CD4-positive, alpha-beta T cell (primary cell): ENCODE measurements at regions not wholly inside any gene's neighbourhood (a gene's known extent, or its start where the extent isn't known, plus 50 kb on each side); places are given as distances from the start of the nearest gene placed in this dataset.

Experiments
- ATAC-seq: fragments of 200-7000 bp; cut with Tn5 transposase; one replicate; pipeline ENCODE4 v1.10.0; 2022; ENCODE audit warnings: mild to moderate bottlenecking; ENCODE audit not compliant: poor library complexity
- CTCF ChIA-PET: fragments of 350-600 bp; sonication (Branson Sonifier 250); formaldehyde crosslinking; loops from one replicate; lab custom pipeline; 2021; ENCODE audit warnings: antibody characterized with exemption, inconsistent platforms; lab: Charles Lee
- POLR2A ChIA-PET: fragments of 350-600 bp; sonication (Branson Sonifier 250); formaldehyde crosslinking; loops from one replicate; lab custom pipeline; 2021; ENCODE audit warnings: antibody characterized with exemption, inconsistent platforms; lab: Charles Lee
- DNase-seq, 14 experiments: peaks; one replicate each; pipeline ENCODE4 v3.0.0-alpha.2; 2013 to 2020; ENCODE audit warnings: mixed read lengths in 2 of 14
- H3K27ac ChIP-seq, 2 donors: one replicate each; pipeline versions ENCODE4 v1.5.1 to v1.7.0; 2013; ENCODE audit warnings: low read length in 2 of 2, low read depth in 1 of 2, mild to moderate bottlenecking in 1 of 2
- H3K27me3 ChIP-seq, 2 experiments: 1 replicate in 1 of 2; 2 replicates in 1 of 2; pipeline versions ENCODE4 v1.6.1 to v1.7.0; 2013; ENCODE audit warnings: low read length in 2 of 2, control low read depth in 1 of 2, mild to moderate bottlenecking in 1 of 2, moderate library complexity in 1 of 2; ENCODE audit not compliant: insufficient read depth in 2 of 2, control insufficient read depth in 1 of 2
- H3K36me3 ChIP-seq: one replicate; pipeline ENCODE4 v1.6.1; 2013; ENCODE audit warnings: low read length, control low read depth; ENCODE audit not compliant: insufficient read depth
- H3K4me1 ChIP-seq: one replicate; pipeline ENCODE4 v1.6.1; 2013; ENCODE audit warnings: low read length, control low read depth; ENCODE audit not compliant: insufficient read depth
- H3K4me3 ChIP-seq: one replicate; pipeline ENCODE4 v1.5.1; 2013; ENCODE audit warnings: mild to moderate bottlenecking, low read length, moderate library complexity
- H3K9me3 ChIP-seq, 2 experiments: 1 replicate in 1 of 2; 2 replicates in 1 of 2; pipeline versions ENCODE4 v1.6.1 to v1.7.0; 2013; ENCODE audit warnings: low read length in 2 of 2, mild to moderate bottlenecking in 2 of 2, control low read depth in 1 of 2, moderate library complexity in 1 of 2; ENCODE audit not compliant: control insufficient read depth in 1 of 2, insufficient read depth in 1 of 2
- H3K27ac Mint-ChIP-seq: one replicate; pipeline ENCODE4 v1.8.0; 2020; ENCODE audit warnings: mixed read lengths
- H3K27me3 Mint-ChIP-seq: one replicate; pipeline ENCODE4 v1.8.0; 2021; ENCODE audit warnings: mixed read lengths
- H3K36me3 Mint-ChIP-seq: one replicate; pipeline ENCODE4 v1.8.0; 2021; ENCODE audit warnings: low read depth, mixed read lengths
- H3K4me1 Mint-ChIP-seq: one replicate; pipeline ENCODE4 v1.8.0; 2021; ENCODE audit warnings: low read depth, mixed read lengths
- H3K4me3 Mint-ChIP-seq: one replicate; pipeline ENCODE4 v1.8.0; 2020; ENCODE audit warnings: mild to moderate bottlenecking, mixed read lengths
- H3K9me3 Mint-ChIP-seq: one replicate; pipeline ENCODE4 v1.8.0; 2020; ENCODE audit warnings: mixed read lengths
- intact Hi-C, 2 experiments: fragments of 100-400 bp; cut with DNase I in 1 of 2; cut with micrococcal nuclease in 1 of 2; formaldehyde crosslinking; loops; one replicate each; pipeline versions ENCODE4 v1.15.1 to v1.9.0; 2023 to 2025; cut with DNase I, micrococcal nuclease
- TF ChIP-seq, protein P1 (sequence below): fragments of 200-600 bp; IDR thresholded peaks from one replicate; pipeline ENCODE4 v1.8.0; 2022; ENCODE audit warnings: antibody characterized with exemption, mild to moderate bottlenecking

DNA sequence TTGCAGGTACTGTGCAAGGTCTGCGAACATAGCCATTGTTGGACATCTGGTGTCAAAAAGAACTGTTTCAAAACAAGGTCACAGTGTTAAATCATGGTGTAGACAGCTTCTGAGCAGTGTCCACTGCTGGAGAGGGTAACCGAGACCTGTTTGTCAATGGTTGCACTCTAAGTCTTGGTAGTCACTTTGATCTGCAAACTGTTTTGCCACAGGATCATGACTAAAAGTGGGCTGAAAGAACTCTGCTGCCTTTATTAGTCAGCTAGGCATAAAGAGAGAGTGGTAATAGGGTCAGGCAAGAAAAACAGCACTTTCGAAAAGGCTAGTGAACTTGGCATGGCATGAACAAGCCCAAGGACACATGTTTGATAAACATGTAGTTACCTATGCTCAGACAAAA, 552.3 kb upstream of the CITED2 start:
- Mint-ChIP-seq H3K27ac (no peak overlapping the region), H3K36me3 (no peaks in the 10 kb centered on the region), H3K9me3 (no peaks in the 10 kb centered on the region), H3K4me3 (no peak overlapping the region), H3K4me1 (no peaks in the 10 kb centered on the region), H3K27me3 (peaks cover 23% of the 10 kb centered on the region)
- intact Hi-C loops: loop anchor here in 1 of 2 experiments (5.0 kb wide), 1 partner anchor 554 kb away; the partner anchor contains the start of gene CITED2
- Histone ChIP-seq H3K27ac (no peak overlapping the region), H3K4me3 (no peak overlapping the region), H3K36me3 (no peaks in the 10 kb centered on the region), H3K9me3 (no peaks in the 10 kb centered on the region), H3K27me3 (peaks cover 0 to 10% of the 10 kb centered on the region in 2 experiments), H3K4me1 (no peaks in the 10 kb centered on the region)
- no peak for ATAC-seq
- CTCF ChIA-PET: no interaction called here
- TF ChIP-seq, protein P1, sequence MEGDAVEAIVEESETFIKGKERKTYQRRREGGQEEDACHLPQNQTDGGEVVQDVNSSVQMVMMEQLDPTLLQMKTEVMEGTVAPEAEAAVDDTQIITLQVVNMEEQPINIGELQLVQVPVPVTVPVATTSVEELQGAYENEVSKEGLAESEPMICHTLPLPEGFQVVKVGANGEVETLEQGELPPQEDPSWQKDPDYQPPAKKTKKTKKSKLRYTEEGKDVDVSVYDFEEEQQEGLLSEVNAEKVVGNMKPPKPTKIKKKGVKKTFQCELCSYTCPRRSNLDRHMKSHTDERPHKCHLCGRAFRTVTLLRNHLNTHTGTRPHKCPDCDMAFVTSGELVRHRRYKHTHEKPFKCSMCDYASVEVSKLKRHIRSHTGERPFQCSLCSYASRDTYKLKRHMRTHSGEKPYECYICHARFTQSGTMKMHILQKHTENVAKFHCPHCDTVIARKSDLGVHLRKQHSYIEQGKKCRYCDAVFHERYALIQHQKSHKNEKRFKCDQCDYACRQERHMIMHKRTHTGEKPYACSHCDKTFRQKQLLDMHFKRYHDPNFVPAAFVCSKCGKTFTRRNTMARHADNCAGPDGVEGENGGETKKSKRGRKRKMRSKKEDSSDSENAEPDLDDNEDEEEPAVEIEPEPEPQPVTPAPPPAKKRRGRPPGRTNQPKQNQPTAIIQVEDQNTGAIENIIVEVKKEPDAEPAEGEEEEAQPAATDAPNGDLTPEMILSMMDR: no peak
- no peak for DNase-seq
- POLR2A ChIA-PET: no interaction called here

DNA sequence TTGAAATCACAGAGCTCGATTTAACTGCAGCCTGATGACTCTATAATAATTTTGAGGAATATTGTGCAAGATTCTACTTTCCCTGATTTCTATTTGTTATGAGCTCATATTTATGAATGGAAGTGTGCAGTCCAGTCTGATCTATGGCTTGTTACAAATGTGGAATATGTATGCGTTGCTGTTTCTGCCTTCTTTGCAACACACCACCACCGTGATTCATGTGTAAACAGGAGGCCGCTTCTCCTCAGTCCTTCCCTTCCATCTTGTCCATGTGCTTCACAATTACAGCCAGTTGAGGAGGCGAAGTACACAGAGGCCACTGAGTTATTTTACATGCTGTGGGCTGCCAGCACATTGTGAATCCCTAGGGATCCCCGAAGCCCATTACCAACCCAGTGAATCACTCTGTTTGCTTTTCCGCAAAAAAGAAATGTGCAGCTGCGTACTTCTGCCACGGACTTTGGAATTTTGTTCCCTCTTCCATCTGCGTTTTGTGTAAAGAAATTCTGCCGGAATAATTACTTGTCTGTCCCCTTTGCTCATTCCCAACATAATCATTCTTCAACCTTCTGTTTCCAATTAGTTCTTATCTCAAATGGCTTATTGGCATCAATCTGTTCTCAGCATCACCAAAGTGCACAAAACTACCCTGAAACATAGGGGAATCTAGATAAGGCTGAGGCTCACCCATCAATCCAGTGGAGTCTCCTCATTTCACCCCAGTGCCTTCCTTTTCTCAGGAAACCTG, 551.6 kb upstream of the CITED2 start:
- ATAC-seq (no peak), DNase-seq (no peak)
- Histone ChIP-seq H3K4me1 (no peaks in the 10 kb centered on the region), H3K36me3 (no peaks in the 10 kb centered on the region), H3K4me3 (no peak overlapping the region), H3K9me3 (no peaks in the 10 kb centered on the region), H3K27me3 (peaks cover 0 to 10% of the 10 kb centered on the region in 2 experiments), H3K27ac (no peak overlapping the region)
- intact Hi-C loops: loop anchor here in 1 of 2 experiments (5.0 kb wide), 1 partner anchor 554 kb away; the partner anchor contains the start of gene CITED2
- Mint-ChIP-seq H3K27ac (no peak overlapping the region), H3K4me3 (no peak overlapping the region), H3K9me3 (no peaks in the 10 kb centered on the region), H3K36me3 (no peaks in the 10 kb centered on the region), H3K27me3 (peaks cover 23% of the 10 kb centered on the region), H3K4me1 (no peaks in the 10 kb centered on the region)
- ChIA-PET POLR2A (no interaction called here), CTCF (no interaction called here)
- TF ChIP-seq, protein P1: no peak

DNA sequence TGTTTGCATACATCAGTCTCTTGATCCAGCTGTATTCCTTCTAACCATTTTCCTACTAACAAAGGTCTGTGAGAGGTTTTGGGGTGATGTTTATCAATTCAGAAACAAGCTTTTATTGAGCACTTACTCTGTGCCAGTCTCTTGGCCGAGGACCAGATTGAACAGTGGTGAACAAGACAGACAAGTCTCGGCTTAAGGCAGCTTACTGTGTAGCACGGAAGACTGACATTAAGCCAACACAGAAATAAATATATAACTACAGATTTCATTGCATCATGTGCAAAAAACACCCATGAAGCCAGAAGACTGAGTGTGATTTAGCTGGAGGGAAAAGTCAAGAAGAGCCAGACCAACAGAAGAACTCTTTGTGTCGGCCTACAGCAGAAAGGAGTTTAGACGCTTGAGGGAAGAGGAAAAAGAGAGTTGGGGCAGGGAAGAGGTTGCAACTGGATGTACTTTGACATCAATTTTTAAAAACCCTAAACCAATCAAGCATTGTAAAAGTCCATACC, 549.6 kb upstream of the CITED2 start:
- Histone ChIP-seq H3K9me3 (no peaks in the 10 kb centered on the region), H3K27me3 (peaks cover 0 to 10% of the 10 kb centered on the region in 2 experiments), H3K4me1 (peaks cover 3% of the 10 kb centered on the region), H3K4me3 (no peak overlapping the region), H3K36me3 (no peaks in the 10 kb centered on the region), H3K27ac (no peak overlapping the region)
- Mint-ChIP-seq H3K27ac (no peak overlapping the region), H3K36me3 (no peaks in the 10 kb centered on the region), H3K4me3 (no peak overlapping the region), H3K4me1 (no peaks in the 10 kb centered on the region), H3K27me3 (peaks cover 35% of the 10 kb centered on the region), H3K9me3 (no peaks in the 10 kb centered on the region)
- DNase-seq: no peak
- intact Hi-C loops: no loop called here
- no peak for ATAC-seq
- ChIA-PET CTCF (no interaction called here), POLR2A (no interaction called here)
- TF ChIP-seq, protein P1: no peak
